ENCODE measurements at regions not wholly inside any gene's neighbourhood (a gene's known extent, or its start where the extent isn't known, plus 50 kb on each side); places are given as distances from the start of the nearest gene placed in this dataset.

DNA sequence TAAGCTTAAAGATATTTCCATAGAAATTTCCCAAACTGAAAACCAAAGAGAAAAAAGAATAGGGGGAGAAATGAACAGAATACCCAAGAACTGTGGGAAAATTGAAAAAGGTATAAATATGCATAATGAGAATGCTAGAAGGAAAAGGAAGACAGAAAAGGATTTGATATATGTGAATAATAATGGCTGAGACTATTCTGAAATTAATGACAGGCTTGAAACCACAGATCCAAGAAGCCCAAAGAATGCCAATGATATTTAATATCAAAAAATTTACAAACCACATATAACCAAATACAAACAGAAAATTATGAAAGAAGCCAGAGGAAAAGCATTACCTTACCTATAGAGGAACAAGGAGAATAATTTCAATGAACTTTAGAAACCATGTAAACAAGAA, 153.0 kb downstream of the ANXA2 start:
- Histone ChIP-seq H3K27ac (no peak overlapping the region), H3K27me3 (no peaks in the 10 kb centered on the region), H3K9ac (no peak overlapping the region), H3F3A (ENCODE audit: low read depth) (no peaks in the 10 kb centered on the region), H3K4me1 (no peaks in the 10 kb centered on the region), H3K9me3 (ENCODE audit: low read depth) (no peaks in the 10 kb centered on the region), H3K4me2 (no peak overlapping the region), H3K36me3 (no peaks in the 10 kb centered on the region), H3K4me3 (no peak overlapping the region), H4K20me1 (ENCODE audit: low read depth) (no peaks in the 10 kb centered on the region), H2AFZ (replicated peaks) (no peak overlapping the region), H3K79me2 (ENCODE audit: low read depth) (no peaks in the 10 kb centered on the region)
- DNase-seq (ENCODE audit: low spot score) = no peak
- TF ChIP-seq EZH2phosphoT487 (IDR thresholded peaks at IDR 0.05) (no peak), CTCF (IDR thresholded peaks at IDR 0.05) (no peak), EZH2 (IDR thresholded peaks at IDR 0.05) (no peak)
- Mint-ChIP-seq H3K36me3 (no peaks in the 10 kb centered on the region), H3K27me3 (ENCODE audit: insufficient read depth, low read depth) (peaks cover under 1% of the 10 kb centered on the region), H3K9me3 (peaks cover 16% of the 10 kb centered on the region), H3K4me3 (no peak overlapping the region), H3K4me1 (no peaks in the 10 kb centered on the region), H3K27ac (no peak overlapping the region)

DNA sequence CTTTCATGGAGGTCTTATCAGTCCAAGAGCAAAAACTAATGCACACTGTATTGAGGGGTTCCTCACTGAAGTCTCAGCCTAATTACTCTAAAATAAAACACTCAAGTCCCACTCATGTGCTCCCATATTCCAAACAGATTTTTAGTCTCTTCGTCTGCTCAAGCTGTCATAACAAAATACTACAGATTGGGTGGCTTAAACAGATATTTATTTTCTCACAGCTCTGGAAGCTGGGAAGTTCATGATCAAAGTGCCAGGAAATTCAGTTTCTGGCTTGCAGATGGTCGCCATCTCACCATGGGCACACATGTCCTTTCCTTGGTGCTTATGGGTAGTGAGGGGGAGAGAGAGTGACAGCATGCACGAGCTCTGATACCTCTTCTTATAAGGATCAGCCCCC, 147.5 kb downstream of the ANXA2 start:
- Mint-ChIP-seq H3K27me3 (ENCODE audit: insufficient read depth, low read depth) (peaks cover 6% of the 10 kb centered on the region), H3K27ac (no peak overlapping the region)
- no peaks in the 10 kb centered on the region for H3K36me3 ChIP-seq

GRCh38 chr15:60251300-60252070, 146.3 kb downstream of the ANXA2 start:
- Histone ChIP-seq H3K9ac (no peak overlapping the region), H3K4me3 (no peak overlapping the region), H2AFZ (replicated peaks) (no peak overlapping the region), H3K36me3 (no peaks in the 10 kb centered on the region), H3K4me1 (no peaks in the 10 kb centered on the region), H3K9me3 (ENCODE audit: low read depth) (no peaks in the 10 kb centered on the region), H3K4me2 (no peak overlapping the region), H4K20me1 (ENCODE audit: low read depth) (no peaks in the 10 kb centered on the region), H3K27me3 (no peaks in the 10 kb centered on the region), H3F3A (ENCODE audit: low read depth) (no peaks in the 10 kb centered on the region), H3K79me2 (ENCODE audit: low read depth) (no peaks in the 10 kb centered on the region), H3K27ac (no peak overlapping the region)
- TF ChIP-seq EZH2phosphoT487 (IDR thresholded peaks at IDR 0.05) = no peak
- no peak for TF ChIP-seq EZH2 (IDR thresholded peaks at IDR 0.05)
- no peak for DNase-seq (ENCODE audit: low spot score)
- H3K4me3 Mint-ChIP-seq = no peak overlapping the region
- no peaks in the 10 kb centered on the region for H3K9me3 Mint-ChIP-seq
- H3K4me1 Mint-ChIP-seq = peaks cover 7% of the 10 kb centered on the region
- H3K36me3 Mint-ChIP-seq = no peaks in the 10 kb centered on the region
- no peak overlapping the region for H3K27ac Mint-ChIP-seq
- peaks cover 6% of the 10 kb centered on the region for H3K27me3 Mint-ChIP-seq (ENCODE audit: insufficient read depth, low read depth)

More for the DNA sequence above, 147.5 kb downstream of the ANXA2 start:
- no peak overlapping the region for H3K4me3 ChIP-seq
- H3F3A ChIP-seq (ENCODE audit: low read depth) = no peaks in the 10 kb centered on the region
- no peaks in the 10 kb centered on the region for H3K36me3 Mint-ChIP-seq
- no peaks in the 10 kb centered on the region for H3K4me1 ChIP-seq
- no peak for DNase-seq (ENCODE audit: low spot score)
- peaks cover 7% of the 10 kb centered on the region for H3K4me1 Mint-ChIP-seq
- H3K4me3 Mint-ChIP-seq = no peak overlapping the region
- no peak overlapping the region for H3K9ac ChIP-seq
- H2AFZ ChIP-seq (replicated peaks) = no peak overlapping the region
- H3K9me3 Mint-ChIP-seq = no peaks in the 10 kb centered on the region
- H3K27me3 ChIP-seq = no peaks in the 10 kb centered on the region
- H4K20me1 ChIP-seq (ENCODE audit: low read depth) = no peaks in the 10 kb centered on the region
- no peaks in the 10 kb centered on the region for H3K9me3 ChIP-seq (ENCODE audit: low read depth)
- TF ChIP-seq CTCF (IDR thresholded peaks at IDR 0.05) = no peak
- no peak for TF ChIP-seq EZH2 (IDR thresholded peaks at IDR 0.05)
- no peak for TF ChIP-seq EZH2phosphoT487 (IDR thresholded peaks at IDR 0.05)
- H3K4me2 ChIP-seq = no peak overlapping the region
- no peaks in the 10 kb centered on the region for H3K79me2 ChIP-seq (ENCODE audit: low read depth)
- H3K27ac ChIP-seq = no peak overlapping the region

- H3K4me1 Mint-ChIP-seq = peaks cover 7% of the 10 kb centered on the region
- Histone ChIP-seq H3K9ac (no peak overlapping the region), H3K36me3 (no peaks in the 10 kb centered on the region), H3K27ac (no peak overlapping the region), H3K79me2 (ENCODE audit: low read depth) (no peaks in the 10 kb centered on the region), H4K20me1 (ENCODE audit: low read depth) (no peaks in the 10 kb centered on the region), H3K4me2 (no peak overlapping the region), H3K4me3 (no peak overlapping the region), H3K9me3 (ENCODE audit: low read depth) (no peaks in the 10 kb centered on the region), H2AFZ (replicated peaks) (no peak overlapping the region), H3K27me3 (no peaks in the 10 kb centered on the region), H3K4me1 (no peaks in the 10 kb centered on the region), H3F3A (ENCODE audit: low read depth) (no peaks in the 10 kb centered on the region)
- peaks cover 6% of the 10 kb centered on the region for H3K27me3 Mint-ChIP-seq (ENCODE audit: insufficient read depth, low read depth)
- H3K27ac Mint-ChIP-seq = no peak overlapping the region
- no peak for DNase-seq (ENCODE audit: low spot score)
- no peak overlapping the region for H3K4me3 Mint-ChIP-seq
- no peak for TF ChIP-seq EZH2 (IDR thresholded peaks at IDR 0.05)
- no peak for TF ChIP-seq CTCF (IDR thresholded peaks at IDR 0.05)
- TF ChIP-seq EZH2phosphoT487 (IDR thresholded peaks at IDR 0.05) = no peak
- no peaks in the 10 kb centered on the region for H3K9me3 Mint-ChIP-seq
- no peaks in the 10 kb centered on the region for H3K36me3 Mint-ChIP-seq
These were observed 143.4 kb downstream of the ANXA2 start for GRCh38 chr15:60254416-60254815.

Measured in neural progenitor cell (in vitro differentiated cells).